ENCODE measurements at regions not wholly inside any gene's neighbourhood (a gene's known extent, or its start where the extent isn't known, plus 50 kb on each side); places are given as distances from the start of the nearest gene placed in this dataset.

- no peak for DNase-seq
Observed at GRCh38 chr3:28109829-28110228, 131.6 kb upstream of the CMC1 start.

DNA sequence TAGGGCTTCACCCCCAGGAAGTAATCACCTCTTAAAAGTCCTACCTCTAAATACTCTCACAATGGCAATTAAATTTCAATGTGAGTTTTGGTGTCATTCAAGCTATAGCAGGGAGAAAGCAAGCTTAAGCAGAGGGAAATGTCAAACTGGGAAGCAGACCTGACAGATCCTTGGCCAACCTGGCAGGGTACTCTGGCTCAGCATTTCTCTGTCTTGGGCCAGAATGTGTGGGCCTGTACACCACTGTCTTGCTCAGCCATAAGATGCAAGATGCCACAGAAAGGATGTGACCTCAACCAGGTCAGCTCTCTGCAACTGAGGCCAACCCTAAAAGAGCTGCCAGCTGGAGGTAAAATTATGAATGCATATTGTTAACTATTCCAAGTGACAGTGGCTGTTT, 130.6 kb upstream of the CMC1 start:
- no peak for DNase-seq

GRCh38 chr3:28114893-28115292, 126.5 kb upstream of the CMC1 start:
- no peak for DNase-seq

DNA sequence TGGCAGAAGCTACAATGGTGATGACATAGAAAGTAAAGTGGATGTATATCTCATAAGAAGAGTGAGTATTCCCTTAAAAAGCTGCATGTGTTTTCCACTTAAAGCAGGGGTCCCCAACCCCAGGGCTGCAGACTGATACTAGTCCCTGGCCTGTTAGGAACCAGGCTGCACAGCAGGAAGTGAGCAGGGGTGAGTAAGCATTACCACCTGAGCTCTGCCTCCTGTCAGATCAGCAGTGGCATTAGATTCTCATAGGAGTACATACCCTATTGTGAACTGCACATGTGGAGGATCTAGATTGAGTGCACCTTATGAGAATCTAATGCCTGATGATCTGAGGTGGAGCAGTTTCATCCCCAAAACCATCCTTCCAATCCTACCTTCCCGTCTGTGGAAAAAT, 126.1 kb upstream of the CMC1 start:
- no peak for DNase-seq

DNA sequence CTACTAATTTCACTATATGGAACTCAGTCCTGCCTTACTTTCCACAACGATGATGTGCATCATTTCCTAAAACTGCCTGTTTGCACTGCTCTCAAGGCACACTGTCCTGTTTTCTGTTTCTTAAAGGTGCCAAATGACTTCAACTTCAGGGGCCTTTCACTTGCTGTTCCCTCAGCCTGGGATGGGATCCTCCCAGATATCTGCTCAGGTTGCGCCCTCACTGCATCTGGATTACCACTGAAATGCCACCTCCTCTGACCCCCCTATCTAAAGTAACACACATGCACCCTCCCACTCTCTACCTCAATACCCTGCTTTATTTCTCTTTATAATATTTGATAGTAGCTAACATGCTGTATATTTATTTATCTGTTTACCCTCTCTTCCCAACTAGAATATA, 123.8 kb upstream of the CMC1 start:
- no peak for DNase-seq

DNA sequence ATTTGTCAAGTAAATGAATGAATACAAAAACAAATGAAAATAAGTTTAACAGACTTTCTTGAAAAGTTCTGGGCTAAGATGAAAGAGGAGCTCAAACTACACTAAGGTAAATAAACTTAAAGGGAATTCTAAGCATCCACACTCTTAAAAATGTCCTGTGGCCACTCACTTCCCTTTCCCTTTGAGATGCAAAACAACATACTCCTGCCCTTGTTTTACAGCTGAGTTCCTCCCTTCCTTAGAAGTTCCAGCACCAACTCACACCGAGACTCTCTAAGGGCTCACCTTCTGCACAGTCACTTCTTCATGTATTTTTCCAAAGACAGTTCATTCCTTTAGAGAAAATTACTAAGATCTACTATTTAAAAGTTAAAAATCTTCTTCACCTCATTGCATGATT, 123.3 kb upstream of the CMC1 start:
- DNase-seq, result no peak

DNA sequence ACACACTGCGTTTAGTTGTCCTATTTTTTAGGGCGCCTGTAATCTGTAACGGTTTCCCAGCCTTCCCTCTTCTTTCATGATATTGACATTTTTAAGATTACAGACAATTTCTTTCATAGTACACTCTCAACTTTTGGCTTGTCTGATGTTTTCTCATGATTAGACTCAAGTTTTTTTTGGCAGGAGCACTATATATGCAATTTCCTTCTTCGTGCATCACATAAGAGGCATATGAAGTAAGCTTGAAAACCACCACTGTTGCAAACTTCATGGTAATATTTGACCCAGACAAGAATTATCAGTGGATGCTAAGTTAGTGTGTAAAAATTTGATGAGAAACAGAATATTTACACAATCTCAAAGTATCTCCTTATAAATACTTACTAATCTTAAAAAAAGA, 119.2 kb upstream of the CMC1 start:
- DNase-seq, result no peak

GRCh38 chr3:28124882-28125281, 116.5 kb upstream of the CMC1 start:
- no peak for DNase-seq

DNA sequence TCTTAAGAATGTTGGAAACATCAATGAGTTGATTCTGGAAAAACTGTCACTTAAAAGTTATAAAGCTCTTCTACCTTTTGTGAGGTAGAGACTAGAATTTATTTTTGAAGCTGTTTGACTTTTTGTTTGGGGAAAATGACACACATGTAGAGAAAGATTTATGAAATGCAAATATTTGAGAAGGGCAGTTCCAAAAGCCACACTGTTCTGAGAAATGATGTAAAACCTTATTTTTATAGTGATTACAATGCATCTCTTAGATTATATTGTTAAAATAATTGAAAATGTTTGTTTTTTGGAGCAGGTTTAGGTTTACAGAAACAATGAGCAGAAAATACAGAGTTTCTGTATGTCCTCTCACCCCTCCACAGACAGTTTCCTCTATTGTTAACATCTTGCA, 116.1 kb upstream of the CMC1 start:
- no peak for DNase-seq

DNA sequence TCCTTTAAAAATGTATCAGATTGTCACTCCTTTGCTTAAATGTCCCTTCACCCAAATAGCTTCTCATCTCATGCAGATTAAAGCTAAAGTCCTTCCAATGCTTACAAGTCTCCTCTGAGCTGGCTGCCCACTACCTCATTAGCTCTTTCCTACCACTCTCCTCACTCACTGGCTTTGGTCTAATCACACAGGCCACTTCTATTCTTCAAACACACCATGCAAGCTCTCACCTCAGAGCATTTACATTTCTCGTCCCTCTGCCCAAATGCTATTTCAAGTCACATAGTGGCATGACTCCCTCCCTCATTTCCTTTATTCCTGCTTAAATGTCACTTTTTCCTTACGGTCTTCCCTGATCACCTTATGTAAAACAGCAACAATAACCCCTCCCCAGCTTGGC, 110.6 kb upstream of the CMC1 start:
- DNase-seq, result no peak

GRCh38 chr3:28132941-28133340, 108.5 kb upstream of the CMC1 start:
- no peak for DNase-seq

- DNase-seq, result no peak
Observed at GRCh38 chr3:28134198-28134597, 107.2 kb upstream of the CMC1 start.

- DNase-seq, result no peak
Observed at GRCh38 chr3:28134792-28135375, 106.5 kb upstream of the CMC1 start.

DNA sequence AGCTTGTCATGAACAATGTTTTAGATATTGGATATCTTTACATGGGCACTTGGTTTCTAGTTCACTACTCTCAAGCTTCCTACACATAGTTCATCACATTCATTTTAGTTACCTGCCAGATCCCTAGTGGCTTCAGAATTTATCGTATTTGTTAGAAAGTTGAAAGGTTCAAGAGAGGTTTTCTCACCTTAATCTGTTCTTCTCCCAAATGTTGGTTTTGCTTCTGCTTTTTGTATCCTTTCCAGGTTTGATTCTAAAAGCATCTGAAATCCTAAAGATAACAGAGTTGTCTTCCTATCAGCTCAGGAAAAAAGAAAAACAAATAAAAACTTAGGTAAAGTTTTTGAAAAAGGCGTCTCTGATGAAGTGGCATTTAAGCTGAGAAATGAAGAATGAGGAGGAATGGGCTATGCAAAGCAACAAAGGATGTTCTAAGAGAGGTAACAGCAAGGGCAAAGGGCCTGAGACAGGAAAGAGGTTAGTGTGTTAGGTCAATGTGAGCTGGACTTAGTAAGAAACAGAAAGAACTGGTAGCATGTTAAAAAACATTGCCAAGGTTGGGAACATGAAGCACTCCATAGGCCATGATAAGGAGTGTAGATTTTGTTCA, 104.7 kb upstream of the CMC1 start:
- DNase-seq, result no peak

DNA sequence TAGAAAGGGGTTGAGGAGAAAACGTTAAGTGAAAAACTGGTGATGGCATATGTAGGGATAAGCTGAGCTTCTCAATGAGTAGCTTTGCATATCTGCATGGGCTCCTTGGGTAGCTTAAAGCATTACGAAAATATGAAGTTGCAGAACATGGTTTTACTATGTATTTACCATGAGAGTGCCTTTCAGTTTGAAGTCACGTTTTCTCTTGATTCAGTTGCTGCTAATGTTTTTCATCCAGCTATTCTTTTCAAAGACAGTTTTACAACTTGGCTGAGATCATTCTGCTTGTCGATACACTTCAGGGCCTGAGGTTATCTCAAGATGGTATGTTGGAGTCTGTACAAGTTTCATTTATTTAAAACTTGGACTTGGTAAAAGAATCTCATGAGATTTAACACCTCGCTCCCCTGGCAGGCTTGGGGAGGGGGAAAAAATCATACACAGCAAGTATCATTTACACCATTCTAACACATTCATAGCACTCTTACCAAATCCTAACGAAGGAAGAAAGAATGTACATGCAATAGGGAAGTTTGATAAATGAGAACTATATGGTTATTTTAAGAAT, 103.3 kb upstream of the CMC1 start:
- no peak for DNase-seq

GRCh38 chr3:28139288-28139687, 102.1 kb upstream of the CMC1 start:
- no peak for DNase-seq

DNA sequence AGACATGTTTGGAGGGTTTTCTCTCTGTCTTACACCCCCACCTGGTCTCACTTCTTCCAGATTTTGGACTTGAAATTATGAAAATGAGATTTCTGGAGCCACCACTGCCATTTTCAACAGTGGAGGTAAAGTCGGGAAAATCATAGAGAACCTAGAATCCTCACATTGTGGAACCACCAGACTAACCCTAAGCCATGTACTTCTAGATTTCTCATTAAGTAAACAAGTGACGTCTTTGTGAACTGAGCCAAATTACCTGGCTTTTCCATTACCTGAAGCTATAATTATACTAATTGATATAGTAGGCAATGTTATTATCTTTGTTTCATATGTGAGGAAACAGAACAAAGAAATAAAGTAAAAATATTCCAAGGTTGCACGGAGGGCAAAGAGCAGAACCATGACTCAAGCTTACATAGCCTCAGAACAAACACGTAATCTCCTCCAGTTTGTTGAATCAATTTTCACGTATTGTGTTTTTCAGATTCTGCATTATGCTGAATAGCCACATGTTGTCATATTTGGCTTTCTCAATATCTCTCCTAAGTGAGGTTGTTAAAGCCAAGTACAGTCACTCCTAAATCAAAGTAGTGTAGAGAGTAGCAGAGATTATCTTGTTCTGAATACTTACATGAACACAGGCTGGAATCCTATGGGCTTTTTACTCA, 101.3 kb upstream of the CMC1 start:
- no peak for DNase-seq

- DNase-seq, result no peak
Observed at GRCh38 chr3:28140664-28141063, 100.8 kb upstream of the CMC1 start.

DNA sequence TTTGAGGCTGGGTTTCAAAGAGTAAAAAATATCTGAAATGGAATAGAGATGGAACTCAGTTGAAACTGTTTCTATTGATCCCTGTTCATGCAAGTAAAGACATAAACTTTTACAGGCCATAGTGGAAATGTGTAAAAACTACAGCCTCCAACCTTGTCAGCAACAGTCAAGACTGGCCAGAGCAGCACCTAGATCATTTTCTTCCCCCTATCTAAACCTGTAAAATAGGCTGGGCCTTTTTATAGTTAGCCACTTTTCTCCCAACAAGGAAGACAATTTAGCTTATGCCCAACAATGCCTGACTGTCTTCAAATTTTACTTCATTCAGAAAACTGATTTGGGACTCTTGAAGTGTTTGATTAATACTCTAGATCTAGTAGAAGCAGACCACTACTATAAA, 91.5 kb upstream of the CMC1 start:
- no peak for DNase-seq

GRCh38 chr3:28150465-28151206, 90.8 kb upstream of the CMC1 start:
- DNase-seq, result no peak

DNA sequence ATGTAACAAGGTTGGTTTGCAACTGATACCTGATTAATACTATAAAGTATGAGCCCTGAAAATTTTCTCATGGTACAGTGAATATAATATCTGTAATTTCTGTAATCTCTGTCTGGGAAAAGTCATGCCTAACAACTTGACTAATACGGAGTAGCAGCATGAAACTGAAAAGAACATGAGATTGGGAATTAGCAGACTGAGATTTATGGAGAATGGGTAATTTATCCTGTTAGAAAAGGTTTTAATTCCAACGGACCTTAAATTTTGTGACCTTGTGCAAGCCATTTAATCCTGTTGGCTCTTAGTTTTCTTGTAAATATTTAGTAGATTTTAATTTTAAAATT, 90.2 kb upstream of the CMC1 start:
- no peak for DNase-seq

DNA sequence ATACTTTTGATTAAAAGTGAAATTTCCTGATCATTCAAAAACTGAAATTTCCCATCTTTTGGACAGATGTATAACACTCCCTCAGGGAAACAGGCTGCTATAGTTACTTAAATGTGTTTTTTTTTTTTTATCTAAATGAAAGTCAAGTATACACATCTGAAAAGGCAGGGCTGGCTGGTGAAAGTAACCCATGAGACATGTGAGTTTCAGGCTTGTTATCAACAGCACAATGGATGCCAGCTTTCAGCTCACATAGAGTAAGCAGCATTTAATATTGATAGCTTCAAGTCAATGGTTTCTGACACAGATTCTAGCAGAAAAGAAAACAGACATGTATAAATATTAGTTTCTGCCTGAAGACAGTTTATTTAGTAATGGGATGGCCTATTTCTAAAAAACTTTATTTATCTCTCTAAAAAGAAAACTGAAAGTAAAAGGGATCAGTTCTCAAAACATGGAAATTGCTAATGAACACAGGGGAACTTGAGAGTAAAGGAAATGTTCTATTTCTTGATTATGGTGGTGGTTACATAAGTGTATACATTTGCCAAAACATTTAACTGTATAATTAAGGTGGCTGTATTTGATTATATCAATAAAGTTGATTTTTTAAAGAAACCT, 89.7 kb upstream of the CMC1 start:
- no peak for DNase-seq

- no peak for DNase-seq
Observed at GRCh38 chr3:28155631-28156030, 85.8 kb upstream of the CMC1 start.

All from activated CD4-positive, alpha-beta T cell treated with anti-CD3 and anti-CD28 coated beads, Interleukin-2, amount 50 U/mL, for 48 hours (primary cell).